Stomach (tissue), 8 donors: ENCODE measurements at regions not wholly inside any gene's neighbourhood (a gene's known extent, or its start where the extent isn't known, plus 50 kb on each side); places are given as distances from the start of the nearest gene placed in this dataset.
A peak's percentile ranks its signal among the peaks of the same experiment; 100 is the strongest.

ENCODE experiments used
- DNase-seq, 2 donors: peaks; one replicate each; pipeline versions ENCODE4 v3.0.0 to v3.0.0-alpha.2; 2013 to 2019
- H3K27ac ChIP-seq, 5 donors: fragments of 200-600 bp in 4 of 5; sonication (generic) in 4 of 5; one replicate each; pipeline ENCODE4 v1.5.1; 2013 to 2019; ENCODE audit warnings: mild to moderate bottlenecking in 1 of 5, moderate library complexity in 1 of 5
- H3K27me3 ChIP-seq, 3 donors: fragments of 200-600 bp; sonication (generic); one replicate each; pipeline ENCODE4 v1.5.1; 2017 to 2019; ENCODE audit warnings: mixed run types in 1 of 3
- H3K36me3 ChIP-seq, 4 donors: fragments of 200-600 bp; sonication (generic); 1 replicate in 3 of 4; 2 replicates in 1 of 4; pipeline ENCODE4 v1.5.1; 2016 to 2019
- H3K4me1 ChIP-seq, 4 donors: fragments of 200-600 bp; sonication (generic); one replicate each; pipeline ENCODE4 v1.5.1; 2016 to 2019
- H3K4me3 ChIP-seq, 4 donors: fragments of 200-600 bp; sonication (generic) in 3 of 4; one replicate each; pipeline ENCODE4 v1.5.1; 2016 to 2019; ENCODE audit warnings: mild to moderate bottlenecking in 1 of 4
- H3K9me3 ChIP-seq, 4 donors: fragments of 200-600 bp; sonication (generic); one replicate each; pipeline ENCODE4 v1.5.1; 2016 to 2019
- CTCF ChIP-seq, 7 experiments: fragments of 450-650 bp in 4 of 7; fragments of 200-600 bp in 3 of 7; sonication (generic) in 3 of 7; IDR thresholded peaks; one replicate each; pipeline ENCODE4 v1.5.1; 2016 to 2019; ENCODE audit warnings: antibody characterized with exemption in 7 of 7, control low read depth in 2 of 7, mild to moderate bottlenecking in 1 of 7
- EP300 ChIP-seq: sonication (generic); formaldehyde crosslinking; IDR thresholded peaks from one replicate; pipeline ENCODE4 v1.6.1; 2017; ENCODE audit warnings: antibody characterized with exemption
- POLR2A ChIP-seq, 4 donors: fragments of 450-650 bp; IDR thresholded peaks; one replicate each; pipeline ENCODE4 v1.6.1; 2016; ENCODE audit warnings: antibody characterized with exemption in 4 of 4, control low read depth in 2 of 4, mild to moderate bottlenecking in 1 of 4, moderate library complexity in 1 of 4
- POLR2AphosphoS5 ChIP-seq, 3 donors: sonication (generic); formaldehyde crosslinking; IDR thresholded peaks; one replicate each; pipeline ENCODE4 v1.6.1; 2016; ENCODE audit warnings: antibody characterized with exemption in 3 of 3
- WGBS, 5 donors: extraction: QIAGEN DNeasy Blood & Tissue Kit in 3 of 5; methylation state at CpG; one replicate each; pipeline versions ENCODE4 v1.1.5 to v1.1.7; 2013 to 2018; 5-methylcytosine and 5-hydroxymethylcytosine counted together
- intact Hi-C: fragments of 100-400 bp; cut with DNase I; formaldehyde crosslinking; loops from one replicate; pipeline ENCODE4 v1.15.1; 2023; ENCODE audit warnings: low total_unique reads
- donor health status: healthy with polysubstance abuse.
- donor health status: Bipolar disorder and iron deficiency.
- donor health status: healthy.

- 78 to 87% (median 86%) methylated on average over 5 of the region's 5 CpGs for WGBS, 5 donors
- Histone ChIP-seq H3K27ac (no peak overlapping the region), H3K36me3 (no peaks in the 10 kb centered on the region), H3K9me3 (no peaks in the 10 kb centered on the region), H3K27me3 (no peaks in the 10 kb centered on the region), H3K4me3 (no peak overlapping the region), H3K4me1 (peaks cover 0 to 5% (median 0%) of the 10 kb centered on the region in 4 donors)
- TF ChIP-seq POLR2AphosphoS5 (IDR thresholded peaks at IDR 0.05) (no peak), POLR2A (IDR thresholded peaks at IDR 0.05) (no peak)
- DNase-seq: no peak
- intact Hi-C loops: no loop called here
Observed at GRCh38 chr3:25088284-25088683, 339.8 kb upstream of the RARB start.

DNA sequence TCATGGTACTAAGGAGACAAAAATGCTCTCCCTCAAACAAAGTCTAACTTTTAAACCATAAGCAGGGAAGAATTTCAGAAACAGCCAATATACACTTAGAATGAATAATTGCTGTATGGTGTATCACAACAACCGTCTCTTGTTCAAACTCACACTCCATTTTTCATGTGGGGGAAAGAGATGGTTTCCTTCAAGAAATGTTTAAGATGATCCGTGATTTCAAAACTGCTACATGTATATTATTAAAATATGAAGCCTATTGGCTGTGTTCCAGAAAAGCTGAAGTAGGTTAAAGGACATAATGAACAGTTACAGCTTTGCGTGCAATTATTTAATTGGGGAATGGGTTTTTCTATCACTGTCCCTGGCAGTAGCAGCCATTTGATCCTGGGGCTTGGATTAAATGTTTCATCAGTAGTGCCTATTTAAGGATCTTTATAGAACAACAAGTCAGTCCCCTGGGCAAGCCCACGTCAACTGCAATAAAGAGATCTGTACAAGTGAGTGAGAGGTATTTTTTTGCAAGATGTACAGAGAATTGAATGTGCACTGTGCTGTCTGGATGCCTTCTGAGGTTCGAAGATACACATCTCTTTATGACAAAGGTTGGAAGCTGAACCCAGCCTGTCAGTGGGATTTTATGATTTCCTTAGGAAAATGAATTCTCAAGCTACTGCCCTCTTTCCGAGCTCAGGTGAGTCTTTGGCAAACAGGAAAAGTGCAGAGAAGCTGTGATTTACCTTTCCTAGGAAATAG lies 337.2 kb upstream of the RARB start:
- Histone ChIP-seq H3K4me1 (peaks cover 0 to 5% (median 0%) of the 10 kb centered on the region in 4 donors), H3K36me3 (no peaks in the 10 kb centered on the region), H3K9me3 (no peaks in the 10 kb centered on the region), H3K27me3 (no peaks in the 10 kb centered on the region), H3K27ac (no peak overlapping the region), H3K4me3 (no peak overlapping the region)
- TF ChIP-seq CTCF (IDR thresholded peaks at IDR 0.05) (no peak), POLR2A (IDR thresholded peaks at IDR 0.05) (no peak), EP300 (no peak), POLR2AphosphoS5 (IDR thresholded peaks at IDR 0.05) (no peak)
- intact Hi-C loops: no loop called here
- DNase-seq: no peak
- 71 to 88% (median 80%) methylated on average over 6 of the region's 6 CpGs for WGBS, 5 donors

DNA sequence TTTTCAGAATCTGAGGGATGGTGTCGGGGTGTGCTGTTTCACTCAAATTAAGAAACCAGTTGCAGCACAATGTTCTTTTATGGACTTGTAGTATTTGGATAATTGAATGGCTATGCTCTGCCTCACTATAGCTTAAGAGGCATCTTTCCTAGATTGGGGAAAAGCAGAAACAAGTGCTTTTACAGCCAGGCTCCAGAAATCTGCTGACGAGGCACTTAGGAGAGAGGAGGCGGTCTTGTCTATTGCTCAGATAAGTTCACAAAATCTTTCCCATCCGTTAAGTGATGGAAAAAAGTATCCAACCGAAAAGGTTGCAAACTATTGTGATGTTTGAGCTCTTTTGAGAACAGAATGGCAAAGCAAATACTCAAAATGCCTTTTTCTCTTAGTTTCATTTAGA lies 336.1 kb upstream of the RARB start:
- no peaks in the 10 kb centered on the region for H3K27me3 ChIP-seq
- intact Hi-C loops: no loop called here
- WGBS, 5 donors: 82 to 96% (median 91%) methylated on average over 5 of the region's 5 CpGs

DNA sequence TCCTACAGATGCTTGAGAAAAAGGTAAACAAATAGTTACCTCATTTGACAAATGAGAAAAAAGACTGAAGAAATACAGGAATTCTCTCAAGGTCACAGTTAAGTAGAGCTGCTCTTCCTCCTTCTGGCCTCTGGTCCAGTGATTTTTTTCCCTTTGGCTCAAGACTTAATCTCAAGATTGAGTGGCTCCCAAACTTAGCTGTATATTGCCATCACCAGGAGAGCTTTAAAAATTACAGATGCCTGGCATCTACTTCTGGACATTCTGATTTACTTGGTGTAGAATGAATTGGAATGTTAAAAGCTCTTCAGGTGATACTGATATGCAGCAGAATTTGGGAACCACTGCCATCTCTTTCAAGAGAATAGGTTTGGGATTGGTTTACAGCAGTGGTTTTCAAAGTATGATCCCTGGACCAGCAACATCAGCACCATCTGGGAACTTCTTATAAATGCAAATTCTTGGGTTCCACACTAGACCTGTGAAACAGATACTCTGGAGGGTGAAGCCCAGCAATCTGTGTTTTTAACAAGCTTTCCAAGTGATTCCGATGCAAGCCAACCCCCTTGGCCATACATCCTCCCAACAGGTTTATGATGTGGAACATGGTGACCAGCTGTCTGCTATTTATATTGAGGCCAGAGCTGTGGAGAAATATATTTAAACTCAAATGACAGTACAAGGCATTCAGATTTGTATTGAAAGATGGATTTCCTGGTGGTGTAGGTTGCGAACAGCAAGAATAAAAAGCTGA lies 333.0 kb upstream of the RARB start:
- Histone ChIP-seq H3K27me3 (no peaks in the 10 kb centered on the region), H3K4me3 (no peak overlapping the region), H3K36me3 (no peaks in the 10 kb centered on the region), H3K27ac (no peak overlapping the region), H3K4me1 (no peaks in the 10 kb centered on the region), H3K9me3 (no peaks in the 10 kb centered on the region)
- no peak for TF ChIP-seq EP300
- no peak for TF ChIP-seq POLR2A (IDR thresholded peaks at IDR 0.05)
- no peak for TF ChIP-seq CTCF (IDR thresholded peaks at IDR 0.05)
- TF ChIP-seq POLR2AphosphoS5 (IDR thresholded peaks at IDR 0.05): no peak
- DNase-seq: peak in 1 of 2 donors; percentile 15
- intact Hi-C loops: no loop called here
- 88 to 98% (median 94%) methylated on average over 2 of the region's 2 CpGs for WGBS, 5 donors

More for the DNA sequence above, 336.1 kb upstream of the RARB start:
- Histone ChIP-seq H3K36me3 (no peaks in the 10 kb centered on the region), H3K9me3 (no peaks in the 10 kb centered on the region), H3K4me3 (no peak overlapping the region), H3K4me1 (peaks cover 0 to 2% (median 0%) of the 10 kb centered on the region in 4 donors), H3K27ac (no peak overlapping the region)
- no peak for TF ChIP-seq EP300
- no peak for TF ChIP-seq POLR2AphosphoS5 (IDR thresholded peaks at IDR 0.05)
- no peak for TF ChIP-seq POLR2A (IDR thresholded peaks at IDR 0.05)
- TF ChIP-seq CTCF (IDR thresholded peaks at IDR 0.05): no peak
- DNase-seq: peak in 1 of 2 donors; percentile 21
